ENCODE measurements at regions not wholly inside any gene's neighbourhood (a gene's known extent, or its start where the extent isn't known, plus 50 kb on each side); places are given as distances from the start of the nearest gene placed in this dataset.

DNA sequence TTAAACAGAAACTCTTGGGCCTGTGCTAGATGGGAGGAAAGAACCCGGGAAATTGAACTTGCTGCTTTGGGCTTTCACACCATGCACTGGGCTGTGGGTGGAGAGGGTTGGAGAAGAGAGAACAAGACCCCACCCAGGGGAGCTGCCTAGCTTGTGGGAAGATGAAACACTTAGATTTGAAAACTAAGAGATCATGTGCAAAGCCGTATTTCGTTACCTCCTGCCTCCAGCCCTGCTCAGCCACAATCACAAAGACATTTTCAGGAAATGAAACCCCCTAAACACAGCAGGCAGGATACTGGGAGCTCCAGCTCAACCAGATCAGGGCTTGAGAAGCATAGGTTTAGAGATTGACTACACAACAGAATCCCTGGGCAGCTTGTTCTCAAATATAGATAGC, 183.0 kb upstream of the C2CD4B start:
- TF ChIP-seq, protein P1, sequence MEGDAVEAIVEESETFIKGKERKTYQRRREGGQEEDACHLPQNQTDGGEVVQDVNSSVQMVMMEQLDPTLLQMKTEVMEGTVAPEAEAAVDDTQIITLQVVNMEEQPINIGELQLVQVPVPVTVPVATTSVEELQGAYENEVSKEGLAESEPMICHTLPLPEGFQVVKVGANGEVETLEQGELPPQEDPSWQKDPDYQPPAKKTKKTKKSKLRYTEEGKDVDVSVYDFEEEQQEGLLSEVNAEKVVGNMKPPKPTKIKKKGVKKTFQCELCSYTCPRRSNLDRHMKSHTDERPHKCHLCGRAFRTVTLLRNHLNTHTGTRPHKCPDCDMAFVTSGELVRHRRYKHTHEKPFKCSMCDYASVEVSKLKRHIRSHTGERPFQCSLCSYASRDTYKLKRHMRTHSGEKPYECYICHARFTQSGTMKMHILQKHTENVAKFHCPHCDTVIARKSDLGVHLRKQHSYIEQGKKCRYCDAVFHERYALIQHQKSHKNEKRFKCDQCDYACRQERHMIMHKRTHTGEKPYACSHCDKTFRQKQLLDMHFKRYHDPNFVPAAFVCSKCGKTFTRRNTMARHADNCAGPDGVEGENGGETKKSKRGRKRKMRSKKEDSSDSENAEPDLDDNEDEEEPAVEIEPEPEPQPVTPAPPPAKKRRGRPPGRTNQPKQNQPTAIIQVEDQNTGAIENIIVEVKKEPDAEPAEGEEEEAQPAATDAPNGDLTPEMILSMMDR (IDR thresholded peaks at IDR 0.05; ENCODE audit: low read length), result no peak
- TF ChIP-seq EZH2phosphoT487 (IDR thresholded peaks at IDR 0.05; ENCODE audit: low read length) (no peak), EZH2 (optimal IDR thresholded peaks at IDR 0.05; ENCODE audit: low read depth, low read length) (no peak)

All from MM.1S (cell line).